Astrocyte of the cerebellum (primary cell): ENCODE measurements at regions not wholly inside any gene's neighbourhood (a gene's known extent, or its start where the extent isn't known, plus 50 kb on each side); places are given as distances from the start of the nearest gene placed in this dataset.

Experiments used
- DNase-seq: peaks from one replicate; pipeline ENCODE4 v3.0.0-alpha.2; 2011; ENCODE audit warnings: low read depth
- H3K4me3 ChIP-seq: 2 replicates; pipeline ENCODE4 v1.5.1; 2011; ENCODE audit warnings: mild to moderate bottlenecking, low read depth, low read length, moderate library complexity
- CTCF ChIP-seq: IDR thresholded peaks from 2 replicates; pipeline ENCODE4 v1.5.1; 2012; ENCODE audit warnings: low read length, low read depth, moderate library complexity, mild to moderate bottlenecking; ENCODE audit errors: missing control alignments
- in situ Hi-C: cut with HindIII; loops from 2 replicates; pipeline ENCODE4 v1.10.0; 2017; ENCODE audit warnings: low sequenced_read_pairs

GRCh38 chr2:228469721-228470120 is 288.2 kb upstream of the SPHKAP start:
- no peak overlapping the region for H3K4me3 ChIP-seq
- in situ Hi-C loops = no loop called here
- no peak for DNase-seq
- TF ChIP-seq CTCF = no peak

- no peak for TF ChIP-seq CTCF
- in situ Hi-C loops = no loop called here
- DNase-seq = no peak
- no peak overlapping the region for H3K4me3 ChIP-seq
Measured at GRCh38 chr2:228466851-228467250, 285.4 kb upstream of the SPHKAP start.

GRCh38 chr2:228465408-228465807 is 283.9 kb upstream of the SPHKAP start:
- no peak for TF ChIP-seq CTCF
- H3K4me3 ChIP-seq = no peak overlapping the region
- in situ Hi-C loops = no loop called here
- DNase-seq = no peak

- no peak for TF ChIP-seq CTCF
- no peak overlapping the region for H3K4me3 ChIP-seq
- in situ Hi-C loops = no loop called here
- DNase-seq = no peak
Measured at GRCh38 chr2:228458364-228458763, 276.9 kb upstream of the SPHKAP start.

- in situ Hi-C loops = no loop called here
- no peak overlapping the region for H3K4me3 ChIP-seq
- DNase-seq = no peak
- no peak for TF ChIP-seq CTCF
Measured at GRCh38 chr2:228447266-228447915, 265.9 kb upstream of the SPHKAP start.

GRCh38 chr2:228446734-228447133 is 265.2 kb upstream of the SPHKAP start:
- in situ Hi-C loops = no loop called here
- no peak overlapping the region for H3K4me3 ChIP-seq
- TF ChIP-seq CTCF = no peak
- DNase-seq = no peak
